Mesendoderm (in vitro differentiated cells): ENCODE measurements at regions not wholly inside any gene's neighbourhood (a gene's known extent, or its start where the extent isn't known, plus 50 kb on each side); places are given as distances from the start of the nearest gene placed in this dataset.

Source experiments
- DNase-seq: peaks from one replicate; pipeline ENCODE4 v3.0.0; 2013
- H2AK5ac ChIP-seq: 2 replicates; pipeline ENCODE4 v1.6.1; 2013; ENCODE audit warnings: low read length, inconsistent platforms
- H2BK120ac ChIP-seq: 2 replicates; pipeline ENCODE4 v1.6.1; 2013; ENCODE audit warnings: low read depth, mild to moderate bottlenecking, low read length, moderate library complexity, mixed read lengths
- H2BK15ac ChIP-seq: replicated peaks from 2 replicates; pipeline ENCODE4 v1.6.1; 2013; ENCODE audit warnings: low read depth, mild to moderate bottlenecking, moderate library complexity
- H2BK5ac ChIP-seq: 2 replicates; pipeline ENCODE4 v1.6.1; 2013; ENCODE audit warnings: low read length, inconsistent platforms
- H3K18ac ChIP-seq: 2 replicates; pipeline ENCODE4 v1.6.1; 2013; ENCODE audit warnings: mild to moderate bottlenecking, low read length, mixed read lengths
- H3K23ac ChIP-seq: one replicate; pipeline ENCODE4 v1.6.1; 2013; ENCODE audit warnings: low read length
- H3K27ac ChIP-seq: 2 replicates; pipeline ENCODE4 v1.5.1; 2013; ENCODE audit warnings: low read depth, mild to moderate bottlenecking, inconsistent platforms, low read length, moderate library complexity
- H3K27me3 ChIP-seq: 2 replicates; pipeline ENCODE4 v1.6.1; 2013; ENCODE audit warnings: low read length, control low read depth, mild to moderate bottlenecking, inconsistent platforms; ENCODE audit not compliant: insufficient read depth, poor library complexity
- H3K36me3 ChIP-seq: 2 replicates; pipeline ENCODE4 v1.6.1; 2013; ENCODE audit warnings: low read length, inconsistent platforms; ENCODE audit not compliant: control insufficient read depth, insufficient read depth
- H3K4ac ChIP-seq: one replicate; pipeline ENCODE4 v1.6.1; 2013; ENCODE audit warnings: low read depth, mild to moderate bottlenecking, low read length, moderate library complexity
- H3K4me1 ChIP-seq: 2 replicates; pipeline ENCODE4 v1.6.1; 2013; ENCODE audit warnings: low read depth, low read length, inconsistent platforms; ENCODE audit not compliant: control insufficient read depth
- H3K4me2 ChIP-seq: 2 replicates; pipeline ENCODE4 v1.6.1; 2013; ENCODE audit warnings: low read length
- H3K4me3 ChIP-seq: 2 replicates; pipeline ENCODE4 v1.5.1; 2013; ENCODE audit warnings: mild to moderate bottlenecking, low read length
- H3K56ac ChIP-seq: one replicate; pipeline ENCODE4 v1.6.1; 2013; ENCODE audit warnings: low read length
- H3K79me1 ChIP-seq: 2 replicates; pipeline ENCODE4 v1.6.1; 2013; ENCODE audit warnings: low read length, inconsistent platforms
- H3K79me2 ChIP-seq: 2 replicates; pipeline ENCODE4 v1.6.1; 2013; ENCODE audit warnings: mild to moderate bottlenecking, low read length; ENCODE audit not compliant: control insufficient read depth, insufficient read depth
- H3K9ac ChIP-seq: 2 replicates; pipeline ENCODE4 v1.6.1; 2013; ENCODE audit warnings: low read length, inconsistent platforms
- H4K5ac ChIP-seq: one replicate; pipeline ENCODE4 v1.6.1; 2013; ENCODE audit warnings: low read length
- H4K8ac ChIP-seq: one replicate; pipeline ENCODE4 v1.6.1; 2013; ENCODE audit warnings: low read depth, mild to moderate bottlenecking, control low read depth, low read length, moderate library complexity
- WGBS: extraction: QIAGEN DNeasy Blood & Tissue Kit; methylation state at CpG from one replicate; pipeline ENCODE4 v1.1.7; 2013; ENCODE audit warnings: low lambda C conversion rate, missing lambda C conversion rate; ENCODE audit not compliant: insufficient coverage; ENCODE audit errors: extremely low coverage; 5-methylcytosine and 5-hydroxymethylcytosine counted together

GRCh38 chr12:76263696-76264095 is 84.5 kb downstream of the BBS10 start:
- Histone ChIP-seq H3K4me1 (no peaks in the 10 kb centered on the region), H3K4ac (no peak overlapping the region), H3K27me3 (no peaks in the 10 kb centered on the region), H3K9ac (no peak overlapping the region), H3K27ac (no peak overlapping the region), H3K36me3 (no peaks in the 10 kb centered on the region), H3K4me3 (no peak overlapping the region), H3K79me2 (no peaks in the 10 kb centered on the region), H4K8ac (no peak overlapping the region), H3K18ac (no peak overlapping the region), H3K79me1 (no peaks in the 10 kb centered on the region), H2BK5ac (no peak overlapping the region), H2BK120ac (no peak overlapping the region), H4K5ac (no peak overlapping the region), H2BK15ac (no peak overlapping the region), H3K23ac (no peak overlapping the region), H3K56ac (no peak overlapping the region), H2AK5ac (no peak overlapping the region), H3K4me2 (no peak overlapping the region)
- no peak for DNase-seq
- 100% methylated on average over 1 of the region's 7 CpGs for WGBS

DNA sequence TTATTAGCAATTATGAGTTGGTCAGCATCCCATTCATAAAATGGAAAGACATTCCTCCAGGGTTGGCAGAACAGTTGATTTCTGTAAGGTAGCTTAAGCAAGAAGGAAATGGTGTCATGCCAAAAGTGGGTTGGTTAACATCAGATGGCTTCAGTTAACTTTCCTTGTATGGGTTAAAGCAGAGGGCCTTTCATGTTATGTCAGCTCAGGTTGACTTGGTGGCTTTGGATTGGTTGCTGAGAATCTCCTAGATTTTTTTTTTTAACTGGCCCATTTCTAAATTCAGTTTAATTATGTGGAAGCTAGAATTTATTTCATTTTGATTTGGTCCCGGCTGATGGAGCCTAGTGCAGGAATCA is 87.8 kb downstream of the BBS10 start:
- WGBS: no CpG with 5 or more reads among the region's 1 CpG
- Histone ChIP-seq H4K8ac (peak overlapping the region; percentile 28), H3K27ac (no peak overlapping the region)

GRCh38 chr12:76259660-76260389 is 88.4 kb downstream of the BBS10 start:
- no peak overlapping the region for H2BK120ac ChIP-seq
- H3K27ac ChIP-seq: no peak overlapping the region

More for the DNA sequence above, 87.8 kb downstream of the BBS10 start:
- DNase-seq: no peak
- Histone ChIP-seq H4K5ac (no peak overlapping the region), H3K79me2 (no peaks in the 10 kb centered on the region), H3K4ac (no peak overlapping the region), H2BK120ac (no peak overlapping the region), H3K27me3 (no peaks in the 10 kb centered on the region), H3K23ac (no peak overlapping the region), H3K56ac (no peak overlapping the region), H3K18ac (no peak overlapping the region), H3K4me1 (no peaks in the 10 kb centered on the region), H3K9ac (no peak overlapping the region), H3K4me3 (no peak overlapping the region), H3K4me2 (no peak overlapping the region), H2BK5ac (no peak overlapping the region), H2BK15ac (no peak overlapping the region), H3K36me3 (no peaks in the 10 kb centered on the region), H3K79me1 (no peaks in the 10 kb centered on the region), H2AK5ac (no peak overlapping the region)

GRCh38 chr12:76259106-76259505 is 89.1 kb downstream of the BBS10 start:
- Histone ChIP-seq H4K8ac (no peak overlapping the region), H3K4me1 (peaks cover 7% of the 10 kb centered on the region), H2BK15ac (no peak overlapping the region), H2AK5ac (no peak overlapping the region), H3K9ac (no peak overlapping the region), H3K18ac (no peak overlapping the region), H4K5ac (no peak overlapping the region), H3K79me2 (no peaks in the 10 kb centered on the region), H3K4me2 (no peak overlapping the region), H3K79me1 (no peaks in the 10 kb centered on the region), H2BK5ac (no peak overlapping the region), H3K4ac (no peak overlapping the region), H3K23ac (no peak overlapping the region), H3K56ac (no peak overlapping the region), H3K27me3 (no peaks in the 10 kb centered on the region), H2BK120ac (no peak overlapping the region), H3K4me3 (no peak overlapping the region), H3K27ac (peak overlapping the region; percentile 2), H3K36me3 (no peaks in the 10 kb centered on the region)
- WGBS: no CpG with 5 or more reads among the region's 1 CpG
- peak; percentile 93 for DNase-seq

More at GRCh38 chr12:76259660-76260389, 88.4 kb downstream of the BBS10 start:
- no peak overlapping the region for H3K9ac ChIP-seq
- H3K27me3 ChIP-seq: no peaks in the 10 kb centered on the region
- H4K8ac ChIP-seq: no peak overlapping the region
- H3K79me1 ChIP-seq: no peaks in the 10 kb centered on the region
- no peaks in the 10 kb centered on the region for H3K36me3 ChIP-seq
- H2BK5ac ChIP-seq: no peak overlapping the region
- no peak overlapping the region for H3K4ac ChIP-seq
- H3K79me2 ChIP-seq: no peaks in the 10 kb centered on the region
- DNase-seq: peak; percentile 68
- H3K18ac ChIP-seq: no peak overlapping the region
- no peak overlapping the region for H2AK5ac ChIP-seq
- H3K4me3 ChIP-seq: no peak overlapping the region
- WGBS: no CpG with 5 or more reads among the region's 4 CpGs
- peak overlapping the region; percentile 64 for H2BK15ac ChIP-seq
- H3K56ac ChIP-seq: no peak overlapping the region
- no peak overlapping the region for H4K5ac ChIP-seq
- peaks cover under 1% of the 10 kb centered on the region for H3K4me1 ChIP-seq
- H3K4me2 ChIP-seq: no peak overlapping the region
- no peak overlapping the region for H3K23ac ChIP-seq

GRCh38 chr12:76256904-76257303 is 91.3 kb downstream of the BBS10 start:
- Histone ChIP-seq H2BK120ac (no peak overlapping the region), H4K5ac (no peak overlapping the region), H3K4me2 (no peak overlapping the region), H3K79me2 (no peaks in the 10 kb centered on the region), H3K23ac (no peak overlapping the region), H3K4ac (peak overlapping the region; percentile 52), H3K4me1 (peaks cover 7% of the 10 kb centered on the region), H3K27ac (no peak overlapping the region), H3K27me3 (no peaks in the 10 kb centered on the region), H3K79me1 (no peaks in the 10 kb centered on the region), H2BK15ac (no peak overlapping the region), H2AK5ac (no peak overlapping the region), H4K8ac (no peak overlapping the region), H3K9ac (no peak overlapping the region), H3K4me3 (no peak overlapping the region), H3K56ac (no peak overlapping the region), H3K18ac (no peak overlapping the region), H2BK5ac (no peak overlapping the region), H3K36me3 (no peaks in the 10 kb centered on the region)
- DNase-seq: no peak
- WGBS: no CpG with 5 or more reads among the region's 1 CpG

DNA sequence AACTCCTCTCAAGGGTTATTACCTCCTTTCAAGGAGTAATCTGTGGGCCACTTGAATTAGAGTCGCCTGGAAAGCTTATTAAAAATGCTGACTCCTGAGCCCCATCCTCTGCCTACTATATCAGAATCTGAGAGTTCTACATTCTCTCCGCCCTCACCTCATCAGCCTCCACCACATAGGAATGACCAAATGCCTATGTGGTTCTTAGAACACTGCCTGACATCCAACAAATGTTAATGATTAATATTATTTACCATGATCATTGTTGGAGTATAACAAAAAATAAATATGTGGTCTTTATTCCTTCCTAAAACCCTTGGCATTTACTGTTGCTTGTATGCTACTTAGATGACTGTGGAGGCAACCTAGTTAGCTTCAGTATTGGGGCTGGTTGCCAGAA is 91.9 kb downstream of the BBS10 start:
- H4K8ac ChIP-seq: no peak overlapping the region
- no peak overlapping the region for H2AK5ac ChIP-seq
- H2BK15ac ChIP-seq: no peak overlapping the region
- H3K27ac ChIP-seq: no peak overlapping the region
- H3K18ac ChIP-seq: no peak overlapping the region
- no peak overlapping the region for H3K4me2 ChIP-seq
- H3K4me1 ChIP-seq: peaks cover 7% of the 10 kb centered on the region
- DNase-seq: no peak
- H2BK5ac ChIP-seq: no peak overlapping the region
- H4K5ac ChIP-seq: no peak overlapping the region
- H3K56ac ChIP-seq: no peak overlapping the region
- no peak overlapping the region for H3K4me3 ChIP-seq
- H3K36me3 ChIP-seq: no peaks in the 10 kb centered on the region
- H3K79me1 ChIP-seq: no peaks in the 10 kb centered on the region
- no peak overlapping the region for H3K4ac ChIP-seq
- no peak overlapping the region for H3K9ac ChIP-seq
- peak overlapping the region; percentile 28 for H2BK120ac ChIP-seq
- no peaks in the 10 kb centered on the region for H3K27me3 ChIP-seq
- no CpG with 5 or more reads among the region's 2 CpGs for WGBS
- H3K79me2 ChIP-seq: no peaks in the 10 kb centered on the region
- no peak overlapping the region for H3K23ac ChIP-seq
